ENCODE measurements at regions not wholly inside any gene's neighbourhood (a gene's known extent, or its start where the extent isn't known, plus 50 kb on each side); places are given as distances from the start of the nearest gene placed in this dataset.

DNA sequence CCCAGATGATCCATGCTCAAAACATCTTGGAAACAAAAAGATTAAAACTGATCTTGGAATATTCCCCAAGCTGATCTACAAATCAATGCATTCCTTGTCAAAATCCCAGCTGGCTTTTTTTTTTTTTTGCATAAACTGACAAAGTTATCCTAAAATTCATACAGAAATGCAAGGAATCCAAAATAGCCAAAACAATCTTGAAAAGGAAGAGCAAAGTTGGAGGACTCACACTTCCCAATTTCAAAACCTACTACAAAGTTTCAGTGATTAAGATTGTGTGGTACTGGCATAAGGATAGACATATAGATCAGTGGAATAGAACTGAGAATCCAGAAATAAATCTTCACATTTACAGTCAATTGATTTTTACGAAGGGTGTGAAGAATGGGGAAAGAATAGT, 306.8 kb upstream of the MGAT5 start:
- peaks cover 0 to 11% (median 0%) of the 10 kb centered on the region in 3 experiments for H3K27me3 ChIP-seq (ENCODE audit: control insufficient read depth in 3 of 3, insufficient read depth in 3 of 3, low read depth in 1 of 3, low read length in 3 of 3)
- H3K14ac ChIP-seq (ENCODE audit: low read length) = no peak overlapping the region
- no peak overlapping the region for H3K4me2 ChIP-seq (ENCODE audit: insufficient read depth, low read length, poor library complexity, severe bottlenecking)
- H2BK12ac ChIP-seq (ENCODE audit: low read length) = no peak overlapping the region
- no peak overlapping the region for H2AK5ac ChIP-seq (ENCODE audit: low read depth, low read length)
- no peak overlapping the region for H3K27ac ChIP-seq (replicated peaks; ENCODE audit: low read length)
- H3K4me3 ChIP-seq (ENCODE audit: low read length in 2 of 2) = no peak overlapping the region
- H3K9me3 ChIP-seq (replicated peaks in 1 of 2; ENCODE audit: control insufficient read depth in 2 of 2, insufficient read depth in 1 of 2, low read depth in 1 of 2, low read length in 2 of 2) = no peaks in the 10 kb centered on the region
- no peak overlapping the region for H2BK120ac ChIP-seq (ENCODE audit: low read depth, low read length)
- H3K36me3 ChIP-seq (replicated peaks in 1 of 2; ENCODE audit: control insufficient read depth in 2 of 2, insufficient read depth in 2 of 2, low read length in 2 of 2) = no peaks in the 10 kb centered on the region
- no peak overlapping the region for H4K91ac ChIP-seq (ENCODE audit: low read depth, low read length, poor library complexity)
- H2BK15ac ChIP-seq (ENCODE audit: low read length) = no peak overlapping the region
- H3K79me1 ChIP-seq (ENCODE audit: low read depth, low read length) = no peaks in the 10 kb centered on the region
- H2AFZ ChIP-seq (ENCODE audit: low read length) = no peak overlapping the region
- H3K18ac ChIP-seq (ENCODE audit: low read length) = no peak overlapping the region
- peaks cover 0 to 5% of the 10 kb centered on the region in 2 donors for H3K4me1 ChIP-seq (ENCODE audit: control insufficient read depth in 2 of 2, insufficient read depth in 1 of 2, low read depth in 1 of 2, low read length in 2 of 2)
- no peak overlapping the region for H3K23ac ChIP-seq (ENCODE audit: low read depth, low read length, poor library complexity)
- H4K8ac ChIP-seq (ENCODE audit: low read depth, low read length) = no peak overlapping the region
- no peak overlapping the region for H2BK5ac ChIP-seq (ENCODE audit: low read length)
- no peak overlapping the region for H3K4ac ChIP-seq (ENCODE audit: low read length)
- WGBS, 2 donors (ENCODE audit: extremely low coverage in 2 of 2, insufficient read length in 2 of 2, insufficient replicate concordance in 1 of 2) = no CpG with 5 or more reads among the region's 1 CpG
- no peak for DNase-seq (ENCODE audit: low spot score)
- H3K9ac ChIP-seq (ENCODE audit: low read depth, low read length, poor library complexity) = no peak overlapping the region

GRCh38 chr2:133948610-133949290, 305.1 kb upstream of the MGAT5 start:
- Histone ChIP-seq H3K79me1 (ENCODE audit: low read depth, low read length) (no peaks in the 10 kb centered on the region), H2BK120ac (ENCODE audit: low read depth, low read length) (no peak overlapping the region), H3K4me1 (ENCODE audit: control insufficient read depth in 2 of 2, insufficient read depth in 1 of 2, low read depth in 1 of 2, low read length in 2 of 2) (no peaks in the 10 kb centered on the region), H2AK5ac (ENCODE audit: low read depth, low read length) (no peak overlapping the region), H3K14ac (ENCODE audit: low read length) (no peak overlapping the region), H3K18ac (ENCODE audit: low read length) (no peak overlapping the region), H3K36me3 (replicated peaks in 1 of 2; ENCODE audit: control insufficient read depth in 2 of 2, insufficient read depth in 2 of 2, low read length in 2 of 2) (no peaks in the 10 kb centered on the region), H3K23ac (ENCODE audit: low read depth, low read length, poor library complexity) (no peak overlapping the region), H2BK12ac (ENCODE audit: low read length) (no peak overlapping the region), H3K9me3 (replicated peaks in 1 of 2; ENCODE audit: control insufficient read depth in 2 of 2, insufficient read depth in 1 of 2, low read depth in 1 of 2, low read length in 2 of 2) (no peaks in the 10 kb centered on the region), H4K91ac (ENCODE audit: low read depth, low read length, poor library complexity) (no peak overlapping the region), H3K27me3 (ENCODE audit: control insufficient read depth in 3 of 3, insufficient read depth in 3 of 3, low read depth in 1 of 3, low read length in 3 of 3) (peaks cover 0 to 15% (median 0%) of the 10 kb centered on the region in 3 experiments), H3K27ac (replicated peaks; ENCODE audit: low read length) (no peak overlapping the region), H3K9ac (ENCODE audit: low read depth, low read length, poor library complexity) (no peak overlapping the region), H2AFZ (ENCODE audit: low read length) (no peak overlapping the region), H3K4me3 (ENCODE audit: low read length in 2 of 2) (no peak overlapping the region), H2BK5ac (ENCODE audit: low read length) (no peak overlapping the region), H3K4me2 (ENCODE audit: insufficient read depth, low read length, poor library complexity, severe bottlenecking) (no peak overlapping the region), H4K8ac (ENCODE audit: low read depth, low read length) (no peak overlapping the region), H3K4ac (ENCODE audit: low read length) (no peak overlapping the region), H2BK15ac (ENCODE audit: low read length) (no peak overlapping the region)
- WGBS, 2 donors (ENCODE audit: extremely low coverage in 2 of 2, insufficient read length in 2 of 2, insufficient replicate concordance in 1 of 2) = no CpG with 5 or more reads among the region's 2 CpGs
- DNase-seq (ENCODE audit: low spot score) = no peak

DNA sequence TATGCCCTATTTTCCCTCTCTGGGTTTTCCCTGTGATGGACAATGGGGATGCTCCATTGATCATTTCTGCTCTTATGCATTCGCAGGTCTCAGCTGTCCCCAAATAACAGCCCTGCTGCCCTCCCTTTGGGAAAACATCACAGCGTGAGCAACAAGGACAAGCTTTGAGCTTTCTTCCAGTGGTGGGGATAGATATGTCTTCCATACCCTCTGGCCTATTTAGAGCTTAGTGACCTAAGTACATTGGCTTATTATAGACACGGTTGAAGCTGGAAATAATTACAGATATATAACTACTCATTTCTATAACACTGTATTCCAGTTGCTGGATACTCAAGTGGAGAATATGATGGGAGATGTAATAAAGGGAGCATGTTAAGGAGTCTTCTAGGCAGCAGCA, 304.3 kb upstream of the MGAT5 start:
- Histone ChIP-seq H2BK15ac (ENCODE audit: low read length) (no peak overlapping the region), H4K91ac (ENCODE audit: low read depth, low read length, poor library complexity) (no peak overlapping the region), H3K23ac (ENCODE audit: low read depth, low read length, poor library complexity) (no peak overlapping the region), H4K8ac (ENCODE audit: low read depth, low read length) (no peak overlapping the region), H3K4ac (ENCODE audit: low read length) (no peak overlapping the region), H2BK12ac (ENCODE audit: low read length) (no peak overlapping the region), H3K9me3 (replicated peaks in 1 of 2; ENCODE audit: control insufficient read depth in 2 of 2, insufficient read depth in 1 of 2, low read depth in 1 of 2, low read length in 2 of 2) (no peaks in the 10 kb centered on the region), H3K4me1 (ENCODE audit: control insufficient read depth in 2 of 2, insufficient read depth in 1 of 2, low read depth in 1 of 2, low read length in 2 of 2) (no peaks in the 10 kb centered on the region), H3K27me3 (ENCODE audit: control insufficient read depth in 3 of 3, insufficient read depth in 3 of 3, low read depth in 1 of 3, low read length in 3 of 3) (peaks cover 0 to 18% (median 0%) of the 10 kb centered on the region in 3 experiments), H3K27ac (replicated peaks; ENCODE audit: low read length) (no peak overlapping the region), H3K14ac (ENCODE audit: low read length) (no peak overlapping the region), H3K18ac (ENCODE audit: low read length) (no peak overlapping the region), H2BK120ac (ENCODE audit: low read depth, low read length) (no peak overlapping the region), H2AK5ac (ENCODE audit: low read depth, low read length) (no peak overlapping the region), H2BK5ac (ENCODE audit: low read length) (no peak overlapping the region), H3K4me3 (ENCODE audit: low read length in 2 of 2) (no peak overlapping the region), H3K9ac (ENCODE audit: low read depth, low read length, poor library complexity) (no peak overlapping the region), H3K4me2 (ENCODE audit: insufficient read depth, low read length, poor library complexity, severe bottlenecking) (no peak overlapping the region), H2AFZ (ENCODE audit: low read length) (no peak overlapping the region), H3K36me3 (replicated peaks in 1 of 2; ENCODE audit: control insufficient read depth in 2 of 2, insufficient read depth in 2 of 2, low read length in 2 of 2) (no peaks in the 10 kb centered on the region), H3K79me1 (ENCODE audit: low read depth, low read length) (no peaks in the 10 kb centered on the region)
- DNase-seq (ENCODE audit: low spot score) = no peak
- WGBS, 2 donors (ENCODE audit: extremely low coverage in 2 of 2, insufficient read length in 2 of 2, insufficient replicate concordance in 1 of 2) = no CpG with 5 or more reads among the region's 3 CpGs

GRCh38 chr2:133951209-133951608, 302.7 kb upstream of the MGAT5 start:
- H3K18ac ChIP-seq (ENCODE audit: low read length) = no peak overlapping the region
- H2AK5ac ChIP-seq (ENCODE audit: low read depth, low read length) = no peak overlapping the region
- H4K8ac ChIP-seq (ENCODE audit: low read depth, low read length) = no peak overlapping the region
- H3K4ac ChIP-seq (ENCODE audit: low read length) = no peak overlapping the region
- H2BK5ac ChIP-seq (ENCODE audit: low read length) = no peak overlapping the region
- no peaks in the 10 kb centered on the region for H3K9me3 ChIP-seq (replicated peaks in 1 of 2; ENCODE audit: control insufficient read depth in 2 of 2, insufficient read depth in 1 of 2, low read depth in 1 of 2, low read length in 2 of 2)
- H2BK120ac ChIP-seq (ENCODE audit: low read depth, low read length) = no peak overlapping the region
- no peak overlapping the region for H3K9ac ChIP-seq (ENCODE audit: low read depth, low read length, poor library complexity)
- H3K14ac ChIP-seq (ENCODE audit: low read length) = no peak overlapping the region
- H4K91ac ChIP-seq (ENCODE audit: low read depth, low read length, poor library complexity) = no peak overlapping the region
- no peak overlapping the region for H2AFZ ChIP-seq (ENCODE audit: low read length)
- no peak for DNase-seq (ENCODE audit: low spot score)
- H3K4me2 ChIP-seq (ENCODE audit: insufficient read depth, low read length, poor library complexity, severe bottlenecking) = no peak overlapping the region
- H3K36me3 ChIP-seq (replicated peaks in 1 of 2; ENCODE audit: control insufficient read depth in 2 of 2, insufficient read depth in 2 of 2, low read length in 2 of 2) = no peaks in the 10 kb centered on the region
- H3K79me1 ChIP-seq (ENCODE audit: low read depth, low read length) = no peaks in the 10 kb centered on the region
- H3K4me1 ChIP-seq (ENCODE audit: control insufficient read depth in 2 of 2, insufficient read depth in 1 of 2, low read depth in 1 of 2, low read length in 2 of 2) = no peaks in the 10 kb centered on the region
- H3K4me3 ChIP-seq (ENCODE audit: low read length in 2 of 2) = no peak overlapping the region
- no peak overlapping the region for H3K27ac ChIP-seq (replicated peaks; ENCODE audit: low read length)
- no peak overlapping the region for H2BK12ac ChIP-seq (ENCODE audit: low read length)
- no peak overlapping the region for H2BK15ac ChIP-seq (ENCODE audit: low read length)
- H3K27me3 ChIP-seq (ENCODE audit: control insufficient read depth in 3 of 3, insufficient read depth in 3 of 3, low read depth in 1 of 3, low read length in 3 of 3) = peaks cover 0 to 19% (median 0%) of the 10 kb centered on the region in 3 experiments
- no peak overlapping the region for H3K23ac ChIP-seq (ENCODE audit: low read depth, low read length, poor library complexity)
- no CpG with 5 or more reads among the region's 1 CpG for WGBS, 2 donors (ENCODE audit: extremely low coverage in 2 of 2, insufficient read length in 2 of 2, insufficient replicate concordance in 1 of 2)

All from neuronal stem cell (in vitro differentiated cells).